ENCODE measurements at regions not wholly inside any gene's neighbourhood (a gene's known extent, or its start where the extent isn't known, plus 50 kb on each side); places are given as distances from the start of the nearest gene placed in this dataset.
A peak's percentile ranks its signal among the peaks of the same experiment; 100 is the strongest.

DNA sequence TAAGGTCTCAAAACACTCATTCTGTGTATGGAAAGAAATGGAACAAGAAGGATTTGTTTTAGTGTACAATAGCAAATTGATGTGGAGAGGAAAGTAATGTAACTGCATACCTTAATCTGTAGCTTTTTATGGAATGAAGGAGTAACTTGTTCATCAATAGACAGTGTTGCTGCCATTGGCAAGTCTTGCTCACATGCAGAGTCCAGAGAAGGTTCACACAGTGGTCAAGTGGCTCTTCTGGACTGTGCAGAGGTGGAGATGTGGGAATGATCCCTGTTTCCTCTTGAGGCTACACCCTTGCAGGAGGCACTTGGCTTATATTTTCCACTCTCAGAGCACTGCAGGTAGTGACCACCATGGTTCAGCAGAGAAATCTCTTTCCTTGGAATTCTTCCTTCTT lies 132.9 kb upstream of the ANKH start:
- Histone ChIP-seq H4K91ac (ENCODE audit: low read depth, low read length, poor library complexity) (no peak overlapping the region), H2BK12ac (ENCODE audit: low read length) (no peak overlapping the region), H3K27ac (replicated peaks; ENCODE audit: low read length) (no peak overlapping the region), H3K4me3 (ENCODE audit: low read length in 2 of 2) (no peak overlapping the region), H2AFZ (ENCODE audit: low read length) (no peak overlapping the region), H3K36me3 (replicated peaks in 1 of 2; ENCODE audit: control insufficient read depth in 2 of 2, insufficient read depth in 2 of 2, low read length in 2 of 2) (no peaks in the 10 kb centered on the region), H3K9ac (ENCODE audit: low read depth, low read length, poor library complexity) (no peak overlapping the region), H2BK120ac (ENCODE audit: low read depth, low read length) (no peak overlapping the region), H2BK5ac (ENCODE audit: low read length) (no peak overlapping the region), H3K79me1 (ENCODE audit: low read depth, low read length) (no peaks in the 10 kb centered on the region), H3K27me3 (ENCODE audit: control insufficient read depth in 3 of 3, insufficient read depth in 3 of 3, low read depth in 1 of 3, low read length in 3 of 3) (no peaks in the 10 kb centered on the region), H3K4me1 (ENCODE audit: control insufficient read depth in 2 of 2, insufficient read depth in 1 of 2, low read depth in 1 of 2, low read length in 2 of 2) (peaks cover 4 to 7% of the 10 kb centered on the region in 2 donors), H3K23ac (ENCODE audit: low read depth, low read length, poor library complexity) (no peak overlapping the region), H2BK15ac (ENCODE audit: low read length) (no peak overlapping the region), H3K14ac (ENCODE audit: low read length) (no peak overlapping the region), H4K8ac (ENCODE audit: low read depth, low read length) (no peak overlapping the region), H3K9me3 (replicated peaks in 1 of 2; ENCODE audit: control insufficient read depth in 2 of 2, insufficient read depth in 1 of 2, low read depth in 1 of 2, low read length in 2 of 2) (no peaks in the 10 kb centered on the region), H3K18ac (ENCODE audit: low read length) (no peak overlapping the region), H2AK5ac (ENCODE audit: low read depth, low read length) (no peak overlapping the region), H3K4me2 (ENCODE audit: insufficient read depth, low read length, poor library complexity, severe bottlenecking) (no peak overlapping the region), H3K4ac (ENCODE audit: low read length) (no peak overlapping the region)
- no peak for DNase-seq (ENCODE audit: low spot score)

DNA sequence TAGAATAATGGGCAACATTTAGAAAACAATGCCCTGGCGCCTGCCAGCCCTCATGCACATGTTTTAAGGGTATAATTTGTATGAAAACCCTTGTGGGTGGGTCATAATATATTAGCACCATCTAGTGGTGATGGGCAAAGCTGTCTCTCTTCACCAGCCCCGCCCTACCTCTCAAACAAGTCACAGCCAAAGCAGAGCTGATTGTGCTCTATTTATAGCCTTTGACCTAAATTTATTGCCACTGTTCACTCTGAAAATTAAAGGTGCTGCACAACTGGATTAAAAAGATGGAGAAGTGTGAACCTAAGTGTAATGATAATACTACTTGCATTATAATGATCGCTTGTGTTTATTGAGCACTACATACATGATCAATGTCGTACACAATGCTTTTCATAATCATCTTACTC lies 131.9 kb upstream of the ANKH start:
- Histone ChIP-seq H3K36me3 (replicated peaks in 1 of 2; ENCODE audit: control insufficient read depth in 2 of 2, insufficient read depth in 2 of 2, low read length in 2 of 2) (no peaks in the 10 kb centered on the region), H4K91ac (ENCODE audit: low read depth, low read length, poor library complexity) (no peak overlapping the region), H2AK5ac (ENCODE audit: low read depth, low read length) (no peak overlapping the region), H2BK12ac (ENCODE audit: low read length) (no peak overlapping the region), H3K4me2 (ENCODE audit: insufficient read depth, low read length, poor library complexity, severe bottlenecking) (no peak overlapping the region), H2BK120ac (ENCODE audit: low read depth, low read length) (no peak overlapping the region), H3K4me1 (ENCODE audit: control insufficient read depth in 2 of 2, insufficient read depth in 1 of 2, low read depth in 1 of 2, low read length in 2 of 2) (peaks cover 2 to 4% of the 10 kb centered on the region in 2 donors), H3K14ac (ENCODE audit: low read length) (no peak overlapping the region), H2BK5ac (ENCODE audit: low read length) (no peak overlapping the region), H3K4ac (ENCODE audit: low read length) (no peak overlapping the region), H3K27me3 (ENCODE audit: control insufficient read depth in 3 of 3, insufficient read depth in 3 of 3, low read depth in 1 of 3, low read length in 3 of 3) (no peaks in the 10 kb centered on the region), H3K23ac (ENCODE audit: low read depth, low read length, poor library complexity) (no peak overlapping the region), H2AFZ (ENCODE audit: low read length) (no peak overlapping the region), H3K79me1 (ENCODE audit: low read depth, low read length) (no peaks in the 10 kb centered on the region), H3K9ac (ENCODE audit: low read depth, low read length, poor library complexity) (no peak overlapping the region), H3K27ac (replicated peaks; ENCODE audit: low read length) (no peak overlapping the region), H4K8ac (ENCODE audit: low read depth, low read length) (no peak overlapping the region), H3K18ac (ENCODE audit: low read length) (no peak overlapping the region), H3K9me3 (replicated peaks in 1 of 2; ENCODE audit: control insufficient read depth in 2 of 2, insufficient read depth in 1 of 2, low read depth in 1 of 2, low read length in 2 of 2) (no peaks in the 10 kb centered on the region), H2BK15ac (ENCODE audit: low read length) (no peak overlapping the region), H3K4me3 (ENCODE audit: low read length in 2 of 2) (no peak overlapping the region)
- DNase-seq (ENCODE audit: low spot score), result peak; percentile 14
- no CpG with 5 or more reads among the region's 4 CpGs for WGBS, 2 donors (ENCODE audit: extremely low coverage in 2 of 2, insufficient read length in 2 of 2, insufficient replicate concordance in 1 of 2)

DNA sequence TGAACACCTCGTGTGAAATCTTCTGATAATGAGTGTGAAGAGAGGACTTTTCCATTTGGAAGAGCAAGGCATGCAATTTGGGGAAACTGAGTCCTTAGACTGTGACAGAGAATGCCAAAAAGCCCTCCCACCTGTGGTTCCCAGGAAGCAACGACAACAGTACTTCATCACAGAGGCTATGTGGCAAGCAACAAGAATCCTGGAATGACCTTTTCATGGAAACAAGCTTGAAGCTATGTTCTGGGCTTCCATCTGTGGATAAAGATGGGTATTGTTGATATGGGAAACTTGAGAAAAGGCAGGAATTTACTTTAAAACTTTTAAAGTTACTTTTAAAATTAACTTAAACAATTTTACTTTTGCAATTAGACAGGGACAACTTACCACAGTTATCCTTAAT lies 131.2 kb upstream of the ANKH start:
- H3K36me3 ChIP-seq (replicated peaks in 1 of 2; ENCODE audit: control insufficient read depth in 2 of 2, insufficient read depth in 2 of 2, low read length in 2 of 2), result no peaks in the 10 kb centered on the region
- no peak overlapping the region for H3K14ac ChIP-seq (ENCODE audit: low read length)
- peaks cover 0 to 4% of the 10 kb centered on the region in 2 donors for H3K4me1 ChIP-seq (ENCODE audit: control insufficient read depth in 2 of 2, insufficient read depth in 1 of 2, low read depth in 1 of 2, low read length in 2 of 2)
- H3K4ac ChIP-seq (ENCODE audit: low read length), result no peak overlapping the region
- no peak overlapping the region for H3K27ac ChIP-seq (replicated peaks; ENCODE audit: low read length)
- no peak overlapping the region for H3K18ac ChIP-seq (ENCODE audit: low read length)
- no peak overlapping the region for H2BK120ac ChIP-seq (ENCODE audit: low read depth, low read length)
- no peaks in the 10 kb centered on the region for H3K79me1 ChIP-seq (ENCODE audit: low read depth, low read length)
- H3K9me3 ChIP-seq (replicated peaks in 1 of 2; ENCODE audit: control insufficient read depth in 2 of 2, insufficient read depth in 1 of 2, low read depth in 1 of 2, low read length in 2 of 2), result peaks cover 0 to 7% of the 10 kb centered on the region in 2 donors
- H2BK12ac ChIP-seq (ENCODE audit: low read length), result no peak overlapping the region
- no peak overlapping the region for H2AFZ ChIP-seq (ENCODE audit: low read length)
- H4K8ac ChIP-seq (ENCODE audit: low read depth, low read length), result no peak overlapping the region
- no peak overlapping the region for H3K23ac ChIP-seq (ENCODE audit: low read depth, low read length, poor library complexity)
- no CpG with 5 or more reads among the region's 2 CpGs for WGBS, 2 donors (ENCODE audit: extremely low coverage in 2 of 2, insufficient read length in 2 of 2, insufficient replicate concordance in 1 of 2)
- no peak overlapping the region for H3K4me3 ChIP-seq (ENCODE audit: low read length in 2 of 2)
- no peak for DNase-seq (ENCODE audit: low spot score)
- H4K91ac ChIP-seq (ENCODE audit: low read depth, low read length, poor library complexity), result no peak overlapping the region
- no peak overlapping the region for H3K4me2 ChIP-seq (ENCODE audit: insufficient read depth, low read length, poor library complexity, severe bottlenecking)
- H3K27me3 ChIP-seq (ENCODE audit: control insufficient read depth in 3 of 3, insufficient read depth in 3 of 3, low read depth in 1 of 3, low read length in 3 of 3), result no peaks in the 10 kb centered on the region
- H3K9ac ChIP-seq (ENCODE audit: low read depth, low read length, poor library complexity), result no peak overlapping the region
- H2BK5ac ChIP-seq (ENCODE audit: low read length), result no peak overlapping the region
- no peak overlapping the region for H2AK5ac ChIP-seq (ENCODE audit: low read depth, low read length)
- no peak overlapping the region for H2BK15ac ChIP-seq (ENCODE audit: low read length)

DNA sequence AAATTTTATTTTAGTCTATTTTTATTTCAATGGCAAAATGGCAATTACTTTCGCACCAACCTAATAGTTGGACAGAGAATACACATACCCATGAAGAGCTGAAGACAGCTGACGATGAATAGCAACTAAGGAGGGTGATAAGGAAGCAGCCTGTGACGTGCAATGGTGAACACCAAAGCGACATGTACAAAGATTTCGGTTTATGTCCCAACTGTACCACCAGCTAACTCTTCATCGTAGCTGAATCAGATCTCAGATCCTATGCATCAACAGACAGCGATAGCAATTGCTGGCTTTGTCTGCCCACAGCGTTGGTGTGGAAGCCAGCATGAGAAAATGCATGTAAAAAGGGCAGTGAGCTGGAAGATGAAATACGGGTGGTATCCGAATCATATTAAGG lies 130.6 kb upstream of the ANKH start:
- Histone ChIP-seq H3K4me1 (ENCODE audit: control insufficient read depth in 2 of 2, insufficient read depth in 1 of 2, low read depth in 1 of 2, low read length in 2 of 2) (peaks cover 0 to 4% of the 10 kb centered on the region in 2 donors), H3K27me3 (ENCODE audit: control insufficient read depth in 3 of 3, insufficient read depth in 3 of 3, low read depth in 1 of 3, low read length in 3 of 3) (no peaks in the 10 kb centered on the region), H3K23ac (ENCODE audit: low read depth, low read length, poor library complexity) (no peak overlapping the region), H3K18ac (ENCODE audit: low read length) (no peak overlapping the region), H3K4ac (ENCODE audit: low read length) (no peak overlapping the region), H3K9ac (ENCODE audit: low read depth, low read length, poor library complexity) (no peak overlapping the region), H4K91ac (ENCODE audit: low read depth, low read length, poor library complexity) (no peak overlapping the region), H3K14ac (ENCODE audit: low read length) (no peak overlapping the region), H3K4me3 (ENCODE audit: low read length in 2 of 2) (no peak overlapping the region), H2BK120ac (ENCODE audit: low read depth, low read length) (no peak overlapping the region), H2BK12ac (ENCODE audit: low read length) (no peak overlapping the region), H2AFZ (ENCODE audit: low read length) (no peak overlapping the region), H3K27ac (replicated peaks; ENCODE audit: low read length) (no peak overlapping the region), H2BK15ac (ENCODE audit: low read length) (no peak overlapping the region), H3K36me3 (replicated peaks in 1 of 2; ENCODE audit: control insufficient read depth in 2 of 2, insufficient read depth in 2 of 2, low read length in 2 of 2) (no peaks in the 10 kb centered on the region), H4K8ac (ENCODE audit: low read depth, low read length) (no peak overlapping the region), H2BK5ac (ENCODE audit: low read length) (no peak overlapping the region), H3K79me1 (ENCODE audit: low read depth, low read length) (no peaks in the 10 kb centered on the region), H3K9me3 (replicated peaks in 1 of 2; ENCODE audit: control insufficient read depth in 2 of 2, insufficient read depth in 1 of 2, low read depth in 1 of 2, low read length in 2 of 2) (peaks cover 0 to 12% of the 10 kb centered on the region in 2 donors), H3K4me2 (ENCODE audit: insufficient read depth, low read length, poor library complexity, severe bottlenecking) (no peak overlapping the region), H2AK5ac (ENCODE audit: low read depth, low read length) (no peak overlapping the region)
- DNase-seq (ENCODE audit: low spot score), result no peak
- WGBS, 2 donors (ENCODE audit: extremely low coverage in 2 of 2, insufficient read length in 2 of 2, insufficient replicate concordance in 1 of 2), result no CpG with 5 or more reads among the region's 10 CpGs

Data from neuronal stem cell (in vitro differentiated cells).